GM12878 (cell line): ENCODE measurements at regions not wholly inside any gene's neighbourhood (a gene's known extent, or its start where the extent isn't known, plus 50 kb on each side); places are given as distances from the start of the nearest gene placed in this dataset.

Source experiments
- ATAC-seq: fragments of 200-7000 bp; cut with Tn5 transposase; 3 replicates; pipeline ENCODE4 v1.9.1; 2020; ENCODE audit warnings: mild to moderate bottlenecking, moderate library complexity
- BruUV-seq: library from RNA; stranded (reverse); fragments of 400-500 nt; replicated peaks from 2 replicates; lab custom pipeline; 2021; lab: Mats Ljungman, UMichigan
- CTCF ChIA-PET: fragments of 300-600 bp; sonication (Branson Sonifier 250); formaldehyde crosslinking; extraction: SDS; loops from one replicate; lab custom pipeline; 2021; ENCODE audit warnings: inconsistent platforms; lab: Yijun Ruan, JAX
- POLR2A ChIA-PET: fragments of 350-600 bp; formaldehyde crosslinking; extraction: SDS; loops from one replicate; lab custom pipeline; 2021; ENCODE audit warnings: inconsistent platforms; lab: Charles Lee
- RAD21 ChIA-PET: fragments of 300-600 bp; sonication (Branson Sonifier 250); formaldehyde crosslinking; loops from one replicate; lab custom pipeline; 2023; ENCODE audit warnings: antibody characterized with exemption; ENCODE audit not compliant: unreplicated experiment; lab: Charles Lee
- SMC1A ChIA-PET: fragments of 300-600 bp; sonication (Branson Sonifier 250); formaldehyde crosslinking; loops from one replicate; lab custom pipeline; 2023; ENCODE audit not compliant: unreplicated experiment, uncharacterized antibody; lab: Charles Lee
- DNase-seq: peaks from one replicate; pipeline ENCODE4 v3.0.0-alpha.2; 2011; ENCODE audit warnings: low read depth, low spot score
- FAIRE-seq: peaks from 3 replicates; lab custom pipeline; 2011; peaks lifted over from hg19 to GRCh38; lab: Jason Lieb, UNC
- H2AFZ ChIP-seq: 2 replicates; pipeline ENCODE4 v1.6.0; 2011; ENCODE audit warnings: low read depth, low read length, control low read depth; ENCODE audit not compliant: control insufficient read depth
- H3K27ac ChIP-seq: 2 replicates; pipeline ENCODE4 v1.5.1; 2011; ENCODE audit warnings: control low read depth; ENCODE audit not compliant: control insufficient read depth, insufficient read depth
- H3K27me3 ChIP-seq, 2 experiments: replicated peaks in 1 of 2; 2 replicates each; pipeline versions ENCODE4 v1.6.0 to v1.6.1; 2011; ENCODE audit warnings: low read length in 1 of 2; ENCODE audit not compliant: control insufficient read depth in 2 of 2, insufficient read depth in 2 of 2
- H3K36me3 ChIP-seq, 2 experiments: 2 replicates each; pipeline ENCODE4 v1.5.1; 2011; ENCODE audit warnings: low read length in 1 of 2; ENCODE audit not compliant: control insufficient read depth in 2 of 2, insufficient read depth in 2 of 2
- H3K4me1 ChIP-seq: 2 replicates; pipeline ENCODE4 v1.6.1; 2011; ENCODE audit warnings: mild to moderate bottlenecking, low read length, moderate library complexity, mixed read lengths; ENCODE audit not compliant: control insufficient read depth, insufficient read depth
- H3K4me2 ChIP-seq: 2 replicates; pipeline ENCODE4 v1.6.0; 2011; ENCODE audit warnings: control low read depth; ENCODE audit not compliant: control insufficient read depth, insufficient read depth
- H3K4me3 ChIP-seq: fragments of 200-600 bp; sonication (generic); 2 replicates; pipeline ENCODE4 v1.5.1; 2016
- H3K79me2 ChIP-seq: 2 replicates; pipeline ENCODE4 v1.6.0; 2011; ENCODE audit warnings: low read length; ENCODE audit not compliant: control insufficient read depth, insufficient read depth
- H3K9ac ChIP-seq: 2 replicates; pipeline ENCODE4 v1.8.0; 2011; ENCODE audit warnings: low read length, control low read depth, mixed read lengths; ENCODE audit not compliant: control insufficient read depth, insufficient read depth
- H3K9me3 ChIP-seq: replicated peaks from 3 replicates; pipeline ENCODE4 v1.5.1; 2011; ENCODE audit warnings: mild to moderate bottlenecking, low read length; ENCODE audit not compliant: control insufficient read depth, insufficient read depth
- H4K20me1 ChIP-seq: 2 replicates; pipeline ENCODE4 v1.6.0; 2011; ENCODE audit not compliant: control insufficient read depth, insufficient read depth
- BCLAF1 ChIP-seq: fragments of 450-650 bp; IDR thresholded peaks from 2 replicates; pipeline ENCODE4 v1.6.1; 2017; ENCODE audit warnings: antibody characterized with exemption, mild to moderate bottlenecking, moderate library complexity
- CEBPB ChIP-seq, 2 experiments: fragments of 150-350 bp in 1 of 2; IDR thresholded peaks; 2 replicates each; pipeline ENCODE4 v1.6.1; 2012 to 2014; ENCODE audit warnings: low read depth in 2 of 2, low read length in 2 of 2, borderline replicate concordance in 1 of 2, inconsistent platforms in 1 of 2
- CHD2 ChIP-seq: IDR thresholded peaks from 2 replicates; pipeline ENCODE4 v1.6.1; 2011; ENCODE audit warnings: low read depth, low read length, improper control_type of control experiment, borderline replicate concordance
- FOS ChIP-seq: IDR thresholded peaks from 3 replicates; pipeline ENCODE4 v1.6.1; 2011; ENCODE audit warnings: borderline replicate concordance; ENCODE audit not compliant: insufficient read length; ENCODE audit errors: extremely low read depth
- FOXK2 ChIP-seq: fragments of 450-650 bp; IDR thresholded peaks from 2 replicates; pipeline ENCODE4 v1.6.1; 2017; ENCODE audit warnings: mild to moderate bottlenecking, moderate library complexity
- IKZF1 ChIP-seq: fragments of 450-650 bp; conservative IDR thresholded peaks from 2 replicates; pipeline ENCODE4 v1.6.1; 2017; ENCODE audit warnings: antibody characterized with exemption, mild to moderate bottlenecking
- IKZF2 ChIP-seq, 2 experiments: fragments of 450-650 bp; IDR thresholded peaks; 2 replicates each; pipeline ENCODE4 v1.6.1; 2017; ENCODE audit warnings: mild to moderate bottlenecking in 2 of 2, moderate library complexity in 2 of 2
- IRF4 ChIP-seq: IDR thresholded peaks from 2 replicates; pipeline ENCODE4 v1.6.1; 2011; ENCODE audit warnings: low read depth, low read length
- JUND ChIP-seq: IDR thresholded peaks from 2 replicates; pipeline ENCODE4 v1.6.1; 2012; ENCODE audit warnings: low read depth, mild to moderate bottlenecking, low read length, improper control_type of control experiment, moderate library complexity
- KAT2A ChIP-seq: conservative IDR thresholded peaks from 2 replicates; pipeline ENCODE4 v1.6.1; 2011; ENCODE audit warnings: low read depth, low read length; ENCODE audit not compliant: control insufficient read depth
- PAX5 ChIP-seq: IDR thresholded peaks from 2 replicates; pipeline ENCODE4 v1.6.1; 2011; ENCODE audit warnings: low read depth, low read length, borderline replicate concordance
- RELA ChIP-seq: fragments of 450-650 bp; IDR thresholded peaks from 2 replicates; pipeline ENCODE4 v1.8.0; 2014; ENCODE audit warnings: borderline replicate concordance; ENCODE audit not compliant: partially characterized antibody
- SIN3A ChIP-seq: IDR thresholded peaks from 2 replicates; pipeline ENCODE4 v1.6.1; 2012; ENCODE audit warnings: low read depth, low read length, improper control_type of control experiment
- SMAD5 ChIP-seq: IDR thresholded peaks from 2 replicates; pipeline ENCODE4 v1.6.1; 2016; ENCODE audit warnings: antibody characterized with exemption, low read depth
- SMARCA5 ChIP-seq: fragments of 450-650 bp; IDR thresholded peaks from 2 replicates; pipeline ENCODE4 v1.6.1; 2017; ENCODE audit warnings: mild to moderate bottlenecking
- USF2 ChIP-seq: IDR thresholded peaks from 2 replicates; pipeline ENCODE4 v1.6.1; 2011; ENCODE audit warnings: low read depth, low read length, improper control_type of control experiment, borderline replicate concordance
- YY1 ChIP-seq: IDR thresholded peaks from 2 replicates; pipeline ENCODE4 v1.6.1; 2011; ENCODE audit warnings: low read depth, mild to moderate bottlenecking, low read length
- ZBTB11 ChIP-seq: fragments of 450-650 bp; formaldehyde crosslinking; IDR thresholded peaks from 2 replicates; pipeline ENCODE4 v1.5.0; 2022; ENCODE audit warnings: mild to moderate bottlenecking, missing genetic modification characterization
- WGBS: methylation state at CpG from one replicate; pipeline ENCODE4 v1.1.6; 2016; ENCODE audit warnings: low lambda C conversion rate; ENCODE audit not compliant: insufficient replicate concordance, insufficient coverage; ENCODE audit errors: missing lambda C conversion rate; 5-methylcytosine and 5-hydroxymethylcytosine counted together
- in situ Hi-C: fragments of 300-500 bp; cut with MboI; formaldehyde crosslinking; loops from 9 replicates; pipeline ENCODE4 v1.14.3; 2018; ENCODE audit warnings: mixed read lengths
- intact Hi-C: fragments of 100-400 bp; cut with micrococcal nuclease; formaldehyde crosslinking; loops from one replicate; pipeline ENCODE4 v1.14.2; 2022; ENCODE audit not compliant: unreplicated experiment

- BruUV-seq = no TSS peak
- intact Hi-C loops = no loop called here
- POLR2A ChIA-PET = no interaction called here
Observed at GRCh38 chr22:48279461-48279756, 1517.0 kb downstream of the TBC1D22A start.

More at GRCh38 chr22:48279461-48279756, 1517.0 kb downstream of the TBC1D22A start:
- Histone ChIP-seq H3K4me1 (no peaks in the 10 kb centered on the region), H3K9me3 (no peaks in the 10 kb centered on the region; the same call in 2 of the 3 replicates), H3K4me3 (no peak overlapping the region), H3K79me2 (no peaks in the 10 kb centered on the region), H4K20me1 (no peaks in the 10 kb centered on the region), H2AFZ (no peak overlapping the region), H3K27ac (no peak overlapping the region), H3K9ac (no peak overlapping the region), H3K4me2 (no peak overlapping the region), H3K36me3 (no peaks in the 10 kb centered on the region), H3K27me3 (no peaks in the 10 kb centered on the region)
- ATAC-seq (no peak), DNase-seq (no peak), FAIRE-seq (no peak)
- ChIA-PET CTCF (no interaction called here), SMC1A (no interaction called here), RAD21 (no interaction called here)
- WGBS = 39% methylated on average over 6 of the region's 6 CpGs
- no peak for TF ChIP-seq IRF4
- TF ChIP-seq SMAD5 = no peak
- no peak for TF ChIP-seq CHD2
- TF ChIP-seq SMARCA5 = no peak
- TF ChIP-seq CEBPB (IDR thresholded peaks at IDR 0.05; ENCODE audit: borderline replicate concordance in 1 of 2, low read depth in 2 of 2, low read length in 2 of 2) = no peak
- no peak for TF ChIP-seq IKZF2 (IDR thresholded peaks at IDR 0.05)
- no peak for TF ChIP-seq PAX5
- no peak for TF ChIP-seq ZBTB11 (CRISPR knock-in tag)
- no peak for TF ChIP-seq RELA
- no peak for TF ChIP-seq SIN3A
- no peak for TF ChIP-seq USF2
- TF ChIP-seq YY1 = no peak
- TF ChIP-seq BCLAF1 = no peak
- no peak for TF ChIP-seq FOXK2
- TF ChIP-seq KAT2A = no peak
- no peak for TF ChIP-seq IKZF1
- TF ChIP-seq JUND = no peak
- no peak for TF ChIP-seq FOS
- in situ Hi-C loops = no loop called here
